Kidney (tissue), 13 donors: ENCODE measurements at regions not wholly inside any gene's neighbourhood (a gene's known extent, or its start where the extent isn't known, plus 50 kb on each side); places are given as distances from the start of the nearest gene placed in this dataset.
A peak's percentile ranks its signal among the peaks of the same experiment; 100 is the strongest.

ENCODE experiments used
- DNase-seq, 5 donors: peaks; one replicate each; pipeline ENCODE4 v3.0.0-alpha.2; 2013 to 2020
- FAIRE-seq: peaks from 2 replicates; lab custom pipeline; 2012; peaks lifted over from hg19 to GRCh38; lab: Jason Lieb, UNC
- H3K27ac ChIP-seq, 2 donors: one replicate each; pipeline ENCODE4 v1.7.0; 2013; ENCODE audit warnings: low read depth in 2 of 2, low read length in 2 of 2, inconsistent platforms in 1 of 2
- H3K27me3 ChIP-seq: one replicate; pipeline ENCODE4 v1.7.1; 2013; ENCODE audit warnings: low read length, inconsistent platforms; ENCODE audit not compliant: control insufficient read depth, insufficient read depth
- H3K36me3 ChIP-seq, 3 donors: one replicate each; pipeline versions ENCODE4 v1.7.0 to v1.7.1; 2013; ENCODE audit warnings: low read length in 3 of 3, control low read depth in 1 of 3, inconsistent platforms in 1 of 3; ENCODE audit not compliant: insufficient read depth in 3 of 3, control insufficient read depth in 2 of 3
- H3K4me1 ChIP-seq, 3 donors: one replicate each; pipeline versions ENCODE4 v1.7.0 to v1.7.1; 2013; ENCODE audit warnings: low read length in 3 of 3, inconsistent platforms in 1 of 3, low read depth in 1 of 3; ENCODE audit not compliant: control insufficient read depth in 2 of 3, insufficient read depth in 2 of 3
- H3K4me3 ChIP-seq, 3 donors: one replicate each; pipeline versions ENCODE4 v1.7.0 to v1.8.1; 2013; ENCODE audit warnings: low read length in 3 of 3, control low read depth in 1 of 3, inconsistent platforms in 1 of 3
- H3K9ac ChIP-seq, 3 donors: one replicate each; pipeline versions ENCODE4 v1.7.0 to v1.7.1; 2013; ENCODE audit warnings: low read length in 3 of 3, control low read depth in 1 of 3, inconsistent platforms in 1 of 3
- H3K9me3 ChIP-seq, 3 donors: one replicate each; pipeline versions ENCODE4 v1.7.0 to v1.7.1; 2013; ENCODE audit warnings: low read length in 3 of 3, control low read depth in 1 of 3, inconsistent platforms in 1 of 3; ENCODE audit not compliant: control insufficient read depth in 2 of 3, insufficient read depth in 1 of 3
- CTCF ChIP-seq: IDR thresholded peaks from 3 replicates; pipeline ENCODE4 v1.5.1; 2012; ENCODE audit warnings: mild to moderate bottlenecking, moderate library complexity, borderline replicate concordance; ENCODE audit not compliant: insufficient read depth; ENCODE audit errors: extremely low read depth
- intact Hi-C: fragments of 100-400 bp; cut with DNase I; formaldehyde crosslinking; loops from one replicate; pipeline ENCODE4 v1.11.1; 2022
- donor health status: control.
- donor health status: control.
- donor health status: control.
- donor health status: control.
- donor health status: control.
- donor health status: DM: yes; HTN: yes; CAD: no.
- donor health status: Normal renal cell carcinoma (clear cell type).

GRCh38 chr15:25619076-25619475 lies 180.3 kb upstream of the UBE3A start:
- no peak overlapping the region for H3K27ac ChIP-seq
- no peaks in the 10 kb centered on the region for H3K4me1 ChIP-seq
- intact Hi-C loops, result no loop called here
- H3K9ac ChIP-seq, result no peak overlapping the region
- FAIRE-seq, result no peak
- TF ChIP-seq CTCF, result no peak
- H3K4me3 ChIP-seq, result no peak overlapping the region
- no peak for DNase-seq
- no peaks in the 10 kb centered on the region for H3K27me3 ChIP-seq
- no peaks in the 10 kb centered on the region for H3K9me3 ChIP-seq
- H3K36me3 ChIP-seq, result no peaks in the 10 kb centered on the region

- Histone ChIP-seq H3K27me3 (no peaks in the 10 kb centered on the region), H3K9ac (no peak overlapping the region), H3K4me3 (no peak overlapping the region), H3K4me1 (no peaks in the 10 kb centered on the region), H3K9me3 (no peaks in the 10 kb centered on the region), H3K36me3 (no peaks in the 10 kb centered on the region), H3K27ac (no peak overlapping the region)
- DNase-seq, result no peak
- intact Hi-C loops, result no loop called here
- no peak for TF ChIP-seq CTCF
- no peak for FAIRE-seq
Observed at GRCh38 chr15:25618161-25618560, 179.3 kb upstream of the UBE3A start.

DNA sequence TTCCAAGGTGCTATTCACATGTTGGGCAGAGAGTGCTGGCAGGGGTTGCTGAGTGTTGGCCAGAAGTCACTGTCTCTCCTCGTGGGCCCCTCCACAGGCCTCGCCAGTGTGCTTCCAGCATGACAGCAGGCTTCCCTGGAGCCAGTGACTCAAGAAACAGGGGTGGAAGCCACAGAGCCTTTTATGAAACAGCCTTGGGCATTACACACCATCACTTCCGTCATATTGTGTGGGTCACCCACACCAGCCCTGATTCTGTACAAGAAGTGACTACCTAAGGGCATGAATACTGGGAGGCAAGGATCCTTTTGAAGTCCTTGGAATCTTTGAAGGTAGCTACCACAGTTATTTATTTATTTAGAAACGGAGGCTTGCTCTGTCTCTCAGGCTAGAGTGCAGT lies 177.6 kb upstream of the UBE3A start:
- DNase-seq (no peak), FAIRE-seq (no peak)
- Histone ChIP-seq H3K4me1 (no peaks in the 10 kb centered on the region), H3K36me3 (no peaks in the 10 kb centered on the region), H3K27me3 (no peaks in the 10 kb centered on the region), H3K4me3 (no peak overlapping the region), H3K9me3 (no peaks in the 10 kb centered on the region), H3K9ac (no peak overlapping the region), H3K27ac (no peak overlapping the region)
- intact Hi-C loops, result no loop called here
- no peak for TF ChIP-seq CTCF

DNA sequence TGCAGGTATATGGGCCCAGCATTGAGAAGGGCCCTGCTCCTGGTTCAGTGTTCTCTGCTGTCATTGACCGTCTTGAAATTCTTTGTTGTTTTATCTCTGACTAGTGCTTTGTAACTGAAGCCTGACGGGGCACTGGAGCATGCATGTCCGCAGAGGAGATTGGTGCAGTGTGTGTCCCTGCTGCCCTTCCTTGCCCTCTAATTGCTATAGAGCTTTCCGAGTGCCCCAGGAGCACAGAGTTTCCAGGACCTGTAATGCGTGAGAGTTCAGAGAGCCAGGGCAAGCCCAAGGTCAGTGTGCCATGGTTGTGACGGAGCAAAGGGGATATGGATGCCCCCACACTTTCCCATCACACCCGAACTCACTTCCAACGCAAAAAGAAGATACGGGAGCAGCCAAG lies 174.3 kb upstream of the UBE3A start:
- Histone ChIP-seq H3K9ac (no peak overlapping the region), H3K27ac (no peak overlapping the region), H3K4me1 (no peaks in the 10 kb centered on the region), H3K27me3 (no peaks in the 10 kb centered on the region), H3K36me3 (no peaks in the 10 kb centered on the region), H3K9me3 (no peaks in the 10 kb centered on the region), H3K4me3 (no peak overlapping the region)
- FAIRE-seq, result no peak
- intact Hi-C loops, result no loop called here
- DNase-seq, result peak in 3 of 5 donors; percentile 27 to 32 (median 31)
- no peak for TF ChIP-seq CTCF
